ENCODE measurements at regions not wholly inside any gene's neighbourhood (a gene's known extent, or its start where the extent isn't known, plus 50 kb on each side); places are given as distances from the start of the nearest gene placed in this dataset.

DNA sequence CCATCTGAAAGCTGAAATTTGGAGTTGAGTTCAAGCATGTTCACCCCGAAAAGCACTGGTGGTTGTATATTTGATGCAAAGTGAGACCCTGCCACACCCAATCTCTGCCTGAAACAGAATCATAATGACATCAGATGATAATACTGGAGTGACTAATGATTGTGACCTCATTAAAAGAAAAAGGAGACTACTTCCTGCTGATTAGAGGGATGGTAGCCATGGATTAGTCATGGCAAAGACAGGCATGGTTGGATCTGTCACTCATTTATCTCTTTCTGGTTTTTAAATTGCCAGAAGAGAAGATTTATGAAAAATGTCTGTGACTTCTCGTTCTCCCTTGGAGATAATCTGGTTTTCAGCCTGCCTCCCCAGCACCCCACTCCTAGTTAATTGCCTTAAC, 101.2 kb downstream of the BAMBI start:
- Histone ChIP-seq H3K36me3 (ENCODE audit: control insufficient read depth, insufficient read depth, low read length) (no peaks in the 10 kb centered on the region), H3K9me3 (ENCODE audit: control insufficient read depth, insufficient read depth, low read length) (no peaks in the 10 kb centered on the region), H3K27me3 (ENCODE audit: control insufficient read depth, insufficient read depth, low read length) (no peaks in the 10 kb centered on the region), H3K4me3 (ENCODE audit: low read depth, low read length) (no peak overlapping the region), H3K4me1 (ENCODE audit: control insufficient read depth, insufficient read depth, low read length) (no peaks in the 10 kb centered on the region), H3K27ac (ENCODE audit: low read depth, low read length) (no peak overlapping the region)
- WGBS (ENCODE audit: insufficient coverage) = no CpG with 5 or more reads among the region's 2 CpGs
- no peak for DNase-seq (ENCODE audit: low read depth in 4 of 6, low spot score in 6 of 6)

DNA sequence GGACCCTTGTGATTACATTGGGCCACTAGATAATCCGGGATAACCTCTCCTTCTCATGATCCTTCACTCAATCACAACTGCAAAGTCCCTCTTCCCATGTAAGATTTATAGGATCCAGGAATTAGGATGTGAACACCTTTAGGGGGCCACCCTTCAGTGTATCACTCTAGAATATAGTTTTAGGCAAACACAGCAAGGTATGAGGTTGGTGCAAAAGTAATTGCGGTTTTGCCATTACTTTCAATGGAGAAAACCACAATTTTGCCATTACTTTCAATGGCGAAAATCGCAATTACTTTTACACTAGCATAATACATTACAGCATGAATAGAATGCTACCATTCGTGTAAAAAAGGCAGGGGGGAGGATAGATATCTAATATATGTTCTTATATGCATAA, 104.0 kb downstream of the BAMBI start:
- Histone ChIP-seq H3K36me3 (ENCODE audit: control insufficient read depth, insufficient read depth, low read length) (no peaks in the 10 kb centered on the region), H3K27me3 (ENCODE audit: control insufficient read depth, insufficient read depth, low read length) (no peaks in the 10 kb centered on the region), H3K27ac (ENCODE audit: low read depth, low read length) (no peak overlapping the region), H3K4me1 (ENCODE audit: control insufficient read depth, insufficient read depth, low read length) (peaks cover 3% of the 10 kb centered on the region), H3K4me3 (ENCODE audit: low read depth, low read length) (no peak overlapping the region), H3K9me3 (ENCODE audit: control insufficient read depth, insufficient read depth, low read length) (no peaks in the 10 kb centered on the region)
- no peak for DNase-seq (ENCODE audit: low read depth in 4 of 6, low spot score in 6 of 6)
- WGBS (ENCODE audit: insufficient coverage) = no CpG with 5 or more reads among the region's 5 CpGs

DNA sequence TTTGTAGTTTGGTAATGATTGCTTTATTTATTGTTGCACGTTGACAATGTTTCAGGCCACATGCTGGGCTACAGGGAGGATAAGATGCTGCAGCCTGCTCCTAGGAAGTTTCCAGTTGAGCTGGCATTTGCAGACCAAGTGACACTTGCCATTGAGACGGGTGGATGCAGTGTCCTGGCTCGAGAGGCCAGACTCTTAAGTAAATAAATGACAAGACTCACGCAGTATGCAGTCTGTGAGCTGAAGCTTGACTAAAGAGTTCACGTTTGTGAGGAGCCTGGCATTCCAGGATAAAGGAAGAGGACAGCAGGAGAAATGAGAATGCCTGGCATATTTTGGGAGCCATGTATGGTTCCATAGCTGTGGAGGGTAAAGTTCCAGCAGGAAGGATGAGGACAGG, 105.8 kb downstream of the BAMBI start:
- no peaks in the 10 kb centered on the region for H3K36me3 ChIP-seq (ENCODE audit: control insufficient read depth, insufficient read depth, low read length)
- no peak for DNase-seq (ENCODE audit: low read depth in 4 of 6, low spot score in 6 of 6)
- H3K4me3 ChIP-seq (ENCODE audit: low read depth, low read length) = no peak overlapping the region
- no peak overlapping the region for H3K27ac ChIP-seq (ENCODE audit: low read depth, low read length)
- no peaks in the 10 kb centered on the region for H3K27me3 ChIP-seq (ENCODE audit: control insufficient read depth, insufficient read depth, low read length)
- H3K9me3 ChIP-seq (ENCODE audit: control insufficient read depth, insufficient read depth, low read length) = no peaks in the 10 kb centered on the region
- peaks cover 3% of the 10 kb centered on the region for H3K4me1 ChIP-seq (ENCODE audit: control insufficient read depth, insufficient read depth, low read length)
- 44% methylated on average over 5 of the region's 5 CpGs for WGBS (ENCODE audit: insufficient coverage)

DNA sequence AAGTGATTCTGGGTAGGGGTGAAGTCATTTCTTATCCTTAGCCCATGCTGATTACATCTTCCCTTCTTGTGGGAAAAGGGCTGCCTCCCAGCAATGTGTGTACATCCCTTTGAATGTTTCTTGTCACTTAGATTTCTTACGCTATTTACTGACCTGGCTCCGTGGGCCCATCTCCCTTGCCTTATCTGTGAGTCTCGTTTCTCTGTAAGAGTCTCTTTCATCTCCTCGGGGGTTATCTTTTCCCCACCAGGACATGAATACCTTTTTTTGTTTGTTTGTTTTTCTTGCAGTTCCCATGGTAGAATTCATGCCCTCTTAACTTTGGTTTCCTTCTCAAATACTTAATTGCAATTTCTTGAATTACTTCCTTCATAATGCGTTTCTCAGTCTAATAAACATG, 107.7 kb downstream of the BAMBI start:
- Histone ChIP-seq H3K36me3 (ENCODE audit: control insufficient read depth, insufficient read depth, low read length) (no peaks in the 10 kb centered on the region), H3K27me3 (ENCODE audit: control insufficient read depth, insufficient read depth, low read length) (no peaks in the 10 kb centered on the region), H3K27ac (ENCODE audit: low read depth, low read length) (no peak overlapping the region), H3K4me1 (ENCODE audit: control insufficient read depth, insufficient read depth, low read length) (peaks cover 4% of the 10 kb centered on the region), H3K9me3 (ENCODE audit: control insufficient read depth, insufficient read depth, low read length) (no peaks in the 10 kb centered on the region), H3K4me3 (ENCODE audit: low read depth, low read length) (no peak overlapping the region)
- DNase-seq (ENCODE audit: low read depth in 4 of 6, low spot score in 6 of 6) = no peak
- no CpG with 5 or more reads among the region's 5 CpGs for WGBS (ENCODE audit: insufficient coverage)

DNA sequence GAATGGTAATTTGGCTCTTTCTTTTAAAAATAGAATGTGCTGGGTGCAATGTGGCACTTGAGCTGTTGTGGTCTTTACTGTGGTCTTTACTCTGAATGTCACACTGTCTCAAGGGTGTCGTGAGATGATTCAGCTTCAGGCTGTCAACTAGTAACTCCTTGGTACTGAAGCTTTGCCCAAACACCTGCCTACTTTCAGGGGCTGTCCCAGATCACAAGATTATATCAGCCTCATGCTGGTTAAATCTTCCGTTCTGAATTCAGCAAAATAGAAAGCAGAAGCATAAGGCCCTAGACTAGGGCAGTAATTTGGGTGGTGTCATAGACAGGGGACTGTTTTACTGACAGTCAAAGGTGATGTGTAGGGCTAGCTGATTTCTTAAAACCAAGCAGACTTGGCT, 110.9 kb downstream of the BAMBI start:
- peaks cover 2% of the 10 kb centered on the region for H3K27me3 ChIP-seq (ENCODE audit: control insufficient read depth, insufficient read depth, low read length)
- whole genome bisulfite sequencing (ENCODE audit: insufficient coverage) = 80% methylated on average over 1 of the region's 2 CpGs
- no peak overlapping the region for H3K4me3 ChIP-seq (ENCODE audit: low read depth, low read length)
- no peak for DNase-seq (ENCODE audit: low read depth in 4 of 6, low spot score in 6 of 6)
- H3K4me1 ChIP-seq (ENCODE audit: control insufficient read depth, insufficient read depth, low read length) = peaks cover 17% of the 10 kb centered on the region
- H3K9me3 ChIP-seq (ENCODE audit: control insufficient read depth, insufficient read depth, low read length) = no peaks in the 10 kb centered on the region
- H3K27ac ChIP-seq (ENCODE audit: low read depth, low read length) = peak overlapping the region; percentile 53
- no peaks in the 10 kb centered on the region for H3K36me3 ChIP-seq (ENCODE audit: control insufficient read depth, insufficient read depth, low read length)

DNA sequence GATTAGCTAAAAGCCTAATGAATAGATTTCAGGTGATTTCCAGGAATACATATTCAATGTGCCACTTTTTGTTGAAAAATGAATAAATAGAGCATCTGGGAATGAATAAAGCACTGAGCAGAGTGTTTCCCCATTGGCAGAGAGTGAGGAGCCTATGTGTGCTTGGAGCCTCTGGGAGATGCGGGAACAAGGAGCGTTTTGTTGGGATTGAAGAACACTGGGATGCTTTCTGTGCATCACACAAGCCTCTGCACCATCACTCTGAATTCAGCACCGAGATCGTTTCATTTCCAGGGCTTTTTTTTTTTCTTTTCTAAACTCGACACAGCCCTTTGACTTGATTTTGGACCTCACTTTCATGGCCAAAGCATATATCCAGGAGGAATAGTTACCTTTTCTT, 111.4 kb downstream of the BAMBI start:
- H3K27ac ChIP-seq (ENCODE audit: low read depth, low read length) = peak overlapping the region; percentile 53
- peaks cover 17% of the 10 kb centered on the region for H3K4me1 ChIP-seq (ENCODE audit: control insufficient read depth, insufficient read depth, low read length)
- peaks cover 2% of the 10 kb centered on the region for H3K27me3 ChIP-seq (ENCODE audit: control insufficient read depth, insufficient read depth, low read length)
- no peaks in the 10 kb centered on the region for H3K36me3 ChIP-seq (ENCODE audit: control insufficient read depth, insufficient read depth, low read length)
- WGBS (ENCODE audit: insufficient coverage) = no CpG with 5 or more reads among the region's 5 CpGs
- DNase-seq (ENCODE audit: low read depth in 4 of 6, low spot score in 6 of 6) = peak in 3 of 6 donors; percentile 39 to 73 (median 63)
- no peaks in the 10 kb centered on the region for H3K9me3 ChIP-seq (ENCODE audit: control insufficient read depth, insufficient read depth, low read length)
- H3K4me3 ChIP-seq (ENCODE audit: low read depth, low read length) = no peak overlapping the region

DNA sequence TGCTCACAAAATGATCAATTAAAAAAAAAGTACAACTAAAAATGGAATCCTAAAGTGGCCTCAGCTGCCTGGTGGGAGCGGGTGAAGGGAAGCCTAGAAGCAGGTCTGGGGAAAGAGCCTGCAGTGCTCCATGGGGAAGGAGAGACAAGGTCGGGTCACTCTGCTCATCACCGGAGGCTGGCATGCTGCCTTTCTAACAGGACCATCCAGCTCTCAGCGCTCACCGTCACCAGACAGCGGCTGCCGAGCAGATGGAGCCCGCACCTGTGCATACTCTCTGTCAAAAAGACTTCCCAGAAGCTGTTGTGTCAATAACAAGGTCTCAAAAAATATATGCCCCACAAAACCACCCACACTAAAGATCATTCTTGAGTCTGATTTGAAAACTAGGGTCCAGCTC, 112.8 kb downstream of the BAMBI start:
- H3K9me3 ChIP-seq (ENCODE audit: control insufficient read depth, insufficient read depth, low read length) = no peaks in the 10 kb centered on the region
- H3K27ac ChIP-seq (ENCODE audit: low read depth, low read length) = no peak overlapping the region
- no peaks in the 10 kb centered on the region for H3K36me3 ChIP-seq (ENCODE audit: control insufficient read depth, insufficient read depth, low read length)
- peaks cover 2% of the 10 kb centered on the region for H3K27me3 ChIP-seq (ENCODE audit: control insufficient read depth, insufficient read depth, low read length)
- H3K4me3 ChIP-seq (ENCODE audit: low read depth, low read length) = no peak overlapping the region
- peak in 1 of 6 donors; percentile 35 for DNase-seq (ENCODE audit: low read depth in 4 of 6, low spot score in 6 of 6)
- H3K4me1 ChIP-seq (ENCODE audit: control insufficient read depth, insufficient read depth, low read length) = peaks cover 14% of the 10 kb centered on the region
- 73% methylated on average over 7 of the region's 8 CpGs for WGBS (ENCODE audit: insufficient coverage)

DNA sequence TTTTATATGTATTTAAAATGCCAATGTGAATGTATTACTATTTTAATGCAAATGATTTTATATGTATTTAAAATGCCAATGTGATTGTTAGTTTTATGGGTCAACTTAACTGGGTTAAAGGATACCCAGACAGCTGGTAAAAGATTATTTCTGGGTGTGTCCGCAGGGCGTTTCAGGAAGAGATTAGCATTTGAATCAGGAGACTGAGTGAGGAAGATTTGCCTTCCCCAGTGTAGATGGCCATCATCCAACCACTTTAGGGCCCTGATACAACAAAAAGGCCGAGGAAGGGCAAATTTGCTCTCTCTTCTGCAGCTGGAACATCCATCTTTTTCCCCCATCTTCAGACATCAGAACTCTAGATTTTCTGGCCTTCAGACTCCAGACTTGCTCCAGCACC, 116.2 kb downstream of the BAMBI start:
- WGBS (ENCODE audit: insufficient coverage) = 67% methylated on average over 1 of the region's 3 CpGs
- no peak for DNase-seq (ENCODE audit: low read depth in 4 of 6, low spot score in 6 of 6)
- Histone ChIP-seq H3K27me3 (ENCODE audit: control insufficient read depth, insufficient read depth, low read length) (peaks cover 2% of the 10 kb centered on the region), H3K27ac (ENCODE audit: low read depth, low read length) (no peak overlapping the region), H3K4me3 (ENCODE audit: low read depth, low read length) (no peak overlapping the region), H3K9me3 (ENCODE audit: control insufficient read depth, insufficient read depth, low read length) (no peaks in the 10 kb centered on the region), H3K36me3 (ENCODE audit: control insufficient read depth, insufficient read depth, low read length) (no peaks in the 10 kb centered on the region), H3K4me1 (ENCODE audit: control insufficient read depth, insufficient read depth, low read length) (peaks cover 14% of the 10 kb centered on the region)

DNA sequence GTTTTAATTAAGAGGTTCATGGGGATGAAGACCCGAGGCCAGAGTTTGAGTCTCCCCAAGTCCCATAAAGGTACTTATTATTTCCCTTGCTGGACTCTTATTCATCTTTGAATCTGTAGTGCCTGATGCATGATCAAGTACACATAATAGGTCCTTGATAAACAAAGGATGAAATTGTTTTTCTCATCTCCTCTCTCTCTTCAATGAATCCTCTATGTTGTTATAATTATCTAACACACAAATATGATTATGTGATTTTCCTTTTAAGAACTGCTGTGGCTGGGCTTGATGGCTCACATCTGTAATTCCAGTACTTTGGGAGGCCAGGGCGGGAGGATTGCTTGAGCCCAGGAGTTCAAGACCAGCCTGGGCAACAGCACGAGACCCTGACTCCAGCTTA, 117.7 kb downstream of the BAMBI start:
- no peaks in the 10 kb centered on the region for H3K36me3 ChIP-seq (ENCODE audit: control insufficient read depth, insufficient read depth, low read length)
- peaks cover 2% of the 10 kb centered on the region for H3K27me3 ChIP-seq (ENCODE audit: control insufficient read depth, insufficient read depth, low read length)
- H3K4me3 ChIP-seq (ENCODE audit: low read depth, low read length) = no peak overlapping the region
- H3K27ac ChIP-seq (ENCODE audit: low read depth, low read length) = no peak overlapping the region
- DNase-seq (ENCODE audit: low read depth in 4 of 6, low spot score in 6 of 6) = no peak
- peaks cover 13% of the 10 kb centered on the region for H3K4me1 ChIP-seq (ENCODE audit: control insufficient read depth, insufficient read depth, low read length)
- WGBS (ENCODE audit: insufficient coverage) = 60% methylated on average over 1 of the region's 3 CpGs
- no peaks in the 10 kb centered on the region for H3K9me3 ChIP-seq (ENCODE audit: control insufficient read depth, insufficient read depth, low read length)

DNA sequence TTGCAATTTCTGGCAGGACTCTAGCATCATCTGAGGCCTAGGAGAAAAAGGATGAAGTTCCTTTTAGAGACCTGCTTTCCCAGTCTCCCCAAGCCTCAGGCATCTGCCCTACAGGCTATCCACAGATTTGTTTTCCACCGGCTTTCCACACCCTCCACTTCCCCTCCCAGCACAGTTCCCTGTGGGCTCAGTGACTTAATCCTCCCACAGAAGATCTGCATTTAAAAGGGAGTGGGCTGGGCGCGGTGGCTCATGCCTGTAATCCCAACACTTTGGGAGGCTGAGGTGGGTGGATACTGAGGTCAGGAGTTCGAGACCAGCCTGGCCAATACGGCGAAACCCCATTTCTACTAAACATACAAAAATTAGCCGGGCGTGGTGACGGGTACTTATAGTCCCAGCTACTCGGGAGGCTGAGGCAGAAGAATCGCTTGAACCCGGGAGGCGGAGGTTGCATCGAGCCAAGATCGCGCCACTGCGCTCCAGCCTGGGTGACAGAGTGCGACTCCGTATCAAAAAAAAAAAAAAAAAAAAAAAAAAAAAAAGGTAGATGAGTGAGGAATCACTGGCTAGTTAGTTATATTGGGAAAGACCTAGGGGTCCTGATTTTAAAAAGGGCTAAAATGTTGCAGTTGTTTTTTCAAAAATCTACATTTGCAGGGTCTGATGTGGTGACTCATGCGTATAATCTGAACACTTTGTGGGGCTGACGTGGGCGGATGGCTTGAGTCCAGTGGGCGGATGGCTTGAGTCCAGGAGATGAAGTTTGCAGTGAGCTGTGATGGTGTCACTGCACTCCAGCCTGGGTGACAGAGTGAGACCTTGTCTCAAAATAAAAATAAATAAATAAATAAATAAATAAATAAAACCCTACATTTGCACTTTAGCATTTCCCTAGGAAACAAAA, 119.5 kb downstream of the BAMBI start:
- H3K36me3 ChIP-seq (ENCODE audit: control insufficient read depth, insufficient read depth, low read length) = no peaks in the 10 kb centered on the region
- no peak overlapping the region for H3K4me3 ChIP-seq (ENCODE audit: low read depth, low read length)
- WGBS (ENCODE audit: insufficient coverage) = 87% methylated on average over 15 of the region's 23 CpGs
- H3K27me3 ChIP-seq (ENCODE audit: control insufficient read depth, insufficient read depth, low read length) = peaks cover 1% of the 10 kb centered on the region
- H3K27ac ChIP-seq (ENCODE audit: low read depth, low read length) = no peak overlapping the region
- H3K4me1 ChIP-seq (ENCODE audit: control insufficient read depth, insufficient read depth, low read length) = no peaks in the 10 kb centered on the region
- no peak for DNase-seq (ENCODE audit: low read depth in 4 of 6, low spot score in 6 of 6)
- no peaks in the 10 kb centered on the region for H3K9me3 ChIP-seq (ENCODE audit: control insufficient read depth, insufficient read depth, low read length)

Measured in spinal cord (tissue), 9 donors.